HEK293 (cell line): ENCODE measurements at regions not wholly inside any gene's neighbourhood (a gene's known extent, or its start where the extent isn't known, plus 50 kb on each side); places are given as distances from the start of the nearest gene placed in this dataset.

Experiments
- CTCF ChIA-PET: fragments of 350-600 bp; formaldehyde crosslinking; extraction: SDS; loops from one replicate; lab custom pipeline; 2021; ENCODE audit warnings: antibody characterized with exemption; lab: Yijun Ruan, JAX
- POLR2A ChIA-PET: fragments of 300-600 bp; formaldehyde crosslinking; extraction: SDS; loops from one replicate; lab custom pipeline; 2020; ENCODE audit warnings: antibody characterized with exemption, inconsistent platforms; lab: Yijun Ruan, JAX
- H3K27ac ChIP-seq: fragments of 200-500 bp; sonication (Bioruptor generic); 2 replicates; pipeline ENCODE4 v1.5.1; 2014; ENCODE audit warnings: low read depth, low read length, control low read depth, inconsistent platforms; ENCODE audit errors: extremely low read depth
- H3K36me3 ChIP-seq, 2 experiments: fragments of 200-500 bp in 1 of 2; sonication (Bioruptor generic) in 1 of 2; 1 replicate in 1 of 2; 2 replicates in 1 of 2; pipeline ENCODE4 v1.5.1; 2014 to 2017; ENCODE audit warnings: inconsistent platforms in 2 of 2, low read length in 2 of 2; ENCODE audit not compliant: control insufficient read depth in 2 of 2, insufficient read depth in 1 of 2
- H3K4me1 ChIP-seq: fragments of 200-500 bp; sonication (Bioruptor generic); 2 replicates; pipeline ENCODE4 v1.5.1; 2014; ENCODE audit warnings: mild to moderate bottlenecking, low read length, inconsistent platforms; ENCODE audit not compliant: control insufficient read depth, insufficient read depth
- H3K4me3 ChIP-seq: 2 replicates; pipeline ENCODE4 v1.5.1; 2011; ENCODE audit warnings: low read depth, mild to moderate bottlenecking, control low read depth, low read length, moderate library complexity
- H3K9me3 ChIP-seq: fragments of 200-500 bp; sonication (Bioruptor generic); 2 replicates; pipeline ENCODE4 v1.5.1; 2014; ENCODE audit warnings: low read depth, low read length, inconsistent platforms; ENCODE audit not compliant: control insufficient read depth, insufficient read depth
- BCL11B ChIP-seq: fragments of 450-650 bp; formaldehyde crosslinking; IDR thresholded peaks from 2 replicates; pipeline ENCODE4 v1.5.1; 2016; ENCODE audit warnings: low read depth, missing biosample characterization, missing genetic modification characterization
- GLIS1 ChIP-seq: fragments of 450-650 bp; formaldehyde crosslinking; IDR thresholded peaks from 2 replicates; pipeline ENCODE4 v1.5.1; 2016; ENCODE audit warnings: missing biosample characterization, missing genetic modification characterization
- MEIS1 ChIP-seq: sonication (generic); formaldehyde crosslinking; IDR thresholded peaks from 2 replicates; pipeline ENCODE4 v1.8.1; 2022; ENCODE audit warnings: missing genetic modification reagents, mild to moderate bottlenecking, borderline replicate concordance
- MZF1 ChIP-seq: fragments of 450-650 bp; formaldehyde crosslinking; IDR thresholded peaks from 2 replicates; pipeline ENCODE4 v1.5.1; 2017; ENCODE audit warnings: missing biosample characterization, missing genetic modification characterization, borderline replicate concordance
- SP3 ChIP-seq: fragments of 450-650 bp; formaldehyde crosslinking; IDR thresholded peaks from 2 replicates; pipeline ENCODE4 v1.5.1; 2016; ENCODE audit warnings: missing biosample characterization, missing genetic modification characterization
- YY2 ChIP-seq: fragments of 450-650 bp; formaldehyde crosslinking; IDR thresholded peaks from 2 replicates; pipeline ENCODE4 v1.5.1; 2016; ENCODE audit warnings: missing biosample characterization, missing genetic modification characterization
- ZBTB17 ChIP-seq: fragments of 450-650 bp; formaldehyde crosslinking; IDR thresholded peaks from 2 replicates; pipeline ENCODE4 v1.5.1; 2016; ENCODE audit warnings: missing biosample characterization, missing genetic modification characterization
- ZFP69B ChIP-seq: fragments of 450-650 bp; formaldehyde crosslinking; IDR thresholded peaks from 2 replicates; pipeline ENCODE4 v1.5.1; 2016; ENCODE audit warnings: missing biosample characterization, missing genetic modification characterization
- ZNF10 ChIP-seq: fragments of 450-650 bp; formaldehyde crosslinking; IDR thresholded peaks from 2 replicates; pipeline ENCODE4 v1.5.1; 2017; ENCODE audit warnings: missing biosample characterization, missing genetic modification characterization
- ZNF114 ChIP-seq: fragments of 450-650 bp; formaldehyde crosslinking; IDR thresholded peaks from 2 replicates; pipeline ENCODE4 v1.5.0; 2017; ENCODE audit warnings: missing biosample characterization, missing genetic modification characterization
- ZNF138 ChIP-seq: fragments of 450-650 bp; formaldehyde crosslinking; IDR thresholded peaks from 2 replicates; pipeline ENCODE4 v1.5.1; 2016; ENCODE audit warnings: missing biosample characterization, missing genetic modification characterization, borderline replicate concordance
- ZNF140 ChIP-seq: fragments of 450-650 bp; formaldehyde crosslinking; IDR thresholded peaks from 2 replicates; pipeline ENCODE4 v1.5.1; 2016; ENCODE audit warnings: missing biosample characterization, missing genetic modification characterization
- ZNF146 ChIP-seq: fragments of 450-650 bp; formaldehyde crosslinking; IDR thresholded peaks from 2 replicates; pipeline ENCODE4 v1.5.1; 2016; ENCODE audit warnings: missing biosample characterization, missing genetic modification characterization
- ZNF157 ChIP-seq: fragments of 450-650 bp; formaldehyde crosslinking; IDR thresholded peaks from 2 replicates; pipeline ENCODE4 v1.5.1; 2016; ENCODE audit warnings: missing biosample characterization, missing genetic modification characterization
- ZNF324 ChIP-seq: fragments of 450-650 bp; formaldehyde crosslinking; IDR thresholded peaks from 2 replicates; pipeline ENCODE4 v1.5.1; 2016; ENCODE audit warnings: missing biosample characterization, missing genetic modification characterization
- ZNF335 ChIP-seq: fragments of 450-650 bp; formaldehyde crosslinking; conservative IDR thresholded peaks from 2 replicates; pipeline ENCODE4 v1.5.1; 2016; ENCODE audit warnings: missing biosample characterization, missing genetic modification characterization
- ZNF366 ChIP-seq: fragments of 450-650 bp; formaldehyde crosslinking; conservative IDR thresholded peaks from 2 replicates; pipeline ENCODE4 v1.5.1; 2016; ENCODE audit warnings: missing biosample characterization, missing genetic modification characterization
- ZNF529 ChIP-seq: fragments of 450-650 bp; formaldehyde crosslinking; IDR thresholded peaks from 2 replicates; pipeline ENCODE4 v1.5.1; 2017; ENCODE audit warnings: missing genetic modification characterization, missing biosample characterization; ENCODE audit not compliant: insufficient replicate concordance
- ZNF530 ChIP-seq: fragments of 450-650 bp; formaldehyde crosslinking; IDR thresholded peaks from 2 replicates; pipeline ENCODE4 v1.5.1; 2016; ENCODE audit warnings: low read depth, missing biosample characterization, missing genetic modification characterization
- ZNF558 ChIP-seq: fragments of 450-650 bp; formaldehyde crosslinking; IDR thresholded peaks from 2 replicates; pipeline ENCODE4 v1.5.1; 2016; ENCODE audit warnings: missing biosample characterization, missing genetic modification characterization
- ZNF610 ChIP-seq: fragments of 450-650 bp; formaldehyde crosslinking; IDR thresholded peaks from 2 replicates; pipeline ENCODE4 v1.5.1; 2016; ENCODE audit warnings: missing biosample characterization, missing genetic modification characterization, borderline replicate concordance
- ZNF658 ChIP-seq: fragments of 450-650 bp; formaldehyde crosslinking; IDR thresholded peaks from 2 replicates; pipeline ENCODE4; 2016; ENCODE audit warnings: missing biosample characterization, missing genetic modification characterization
- ZNF701 ChIP-seq: fragments of 450-650 bp; formaldehyde crosslinking; IDR thresholded peaks from 2 replicates; pipeline ENCODE4 v1.5.1; 2016; ENCODE audit warnings: missing biosample characterization, missing genetic modification characterization
- ZNF777 ChIP-seq: fragments of 450-650 bp; formaldehyde crosslinking; IDR thresholded peaks from 2 replicates; pipeline ENCODE4 v1.5.1; 2017; ENCODE audit warnings: missing biosample characterization, missing genetic modification characterization, borderline replicate concordance
- ZNF837 ChIP-seq: fragments of 450-650 bp; formaldehyde crosslinking; IDR thresholded peaks from 2 replicates; pipeline ENCODE4 v1.5.1; 2016; ENCODE audit warnings: missing biosample characterization, missing genetic modification characterization
- ZNF843 ChIP-seq: fragments of 450-650 bp; formaldehyde crosslinking; IDR thresholded peaks from 2 replicates; pipeline ENCODE4 v1.5.1; 2016; ENCODE audit warnings: missing biosample characterization, missing genetic modification characterization
- ZSCAN30 ChIP-seq: fragments of 450-650 bp; IDR thresholded peaks from 2 replicates; pipeline ENCODE4 v1.5.1; 2018; ENCODE audit warnings: missing biosample characterization, mild to moderate bottlenecking, missing genetic modification characterization, moderate library complexity
- TF ChIP-seq, protein P1 (sequence below): fragments of 450-650 bp; formaldehyde crosslinking; IDR thresholded peaks from 2 replicates; pipeline ENCODE4 v1.5.1; 2016; ENCODE audit warnings: missing biosample characterization, missing genetic modification characterization
- TF ChIP-seq, protein P2 (sequence below): fragments of 450-650 bp; formaldehyde crosslinking; optimal IDR thresholded peaks from 2 replicates; pipeline ENCODE3; 2016; ENCODE audit warnings: missing biosample characterization, mild to moderate bottlenecking, missing genetic modification characterization
- TF ChIP-seq, protein P3 (sequence below): fragments of 450-650 bp; formaldehyde crosslinking; IDR thresholded peaks from 2 replicates; pipeline ENCODE4 v1.5.1; 2016; ENCODE audit warnings: missing biosample characterization, missing genetic modification characterization

DNA sequence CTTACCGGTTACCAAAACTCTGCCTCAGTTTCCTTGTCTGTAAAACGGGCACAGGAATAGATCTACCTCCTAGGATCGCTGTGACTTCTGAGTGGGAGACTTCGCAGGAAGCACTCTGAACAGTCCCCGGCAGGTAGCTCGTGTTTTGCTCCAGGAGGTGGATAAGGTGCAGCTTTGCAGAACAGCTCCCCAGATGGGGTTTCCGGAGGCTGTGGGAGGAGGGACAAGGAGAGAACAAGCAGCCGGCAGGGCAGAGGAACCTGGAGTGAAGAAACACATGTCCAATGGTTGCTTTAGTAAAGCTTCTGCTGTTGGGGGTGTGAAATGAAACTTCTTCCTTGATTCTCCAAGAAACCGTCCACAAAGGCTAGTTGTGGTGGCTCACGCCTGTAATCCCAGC is 95.5 kb upstream of the TARDBP start:
- CTCF ChIA-PET = no interaction called here

DNA sequence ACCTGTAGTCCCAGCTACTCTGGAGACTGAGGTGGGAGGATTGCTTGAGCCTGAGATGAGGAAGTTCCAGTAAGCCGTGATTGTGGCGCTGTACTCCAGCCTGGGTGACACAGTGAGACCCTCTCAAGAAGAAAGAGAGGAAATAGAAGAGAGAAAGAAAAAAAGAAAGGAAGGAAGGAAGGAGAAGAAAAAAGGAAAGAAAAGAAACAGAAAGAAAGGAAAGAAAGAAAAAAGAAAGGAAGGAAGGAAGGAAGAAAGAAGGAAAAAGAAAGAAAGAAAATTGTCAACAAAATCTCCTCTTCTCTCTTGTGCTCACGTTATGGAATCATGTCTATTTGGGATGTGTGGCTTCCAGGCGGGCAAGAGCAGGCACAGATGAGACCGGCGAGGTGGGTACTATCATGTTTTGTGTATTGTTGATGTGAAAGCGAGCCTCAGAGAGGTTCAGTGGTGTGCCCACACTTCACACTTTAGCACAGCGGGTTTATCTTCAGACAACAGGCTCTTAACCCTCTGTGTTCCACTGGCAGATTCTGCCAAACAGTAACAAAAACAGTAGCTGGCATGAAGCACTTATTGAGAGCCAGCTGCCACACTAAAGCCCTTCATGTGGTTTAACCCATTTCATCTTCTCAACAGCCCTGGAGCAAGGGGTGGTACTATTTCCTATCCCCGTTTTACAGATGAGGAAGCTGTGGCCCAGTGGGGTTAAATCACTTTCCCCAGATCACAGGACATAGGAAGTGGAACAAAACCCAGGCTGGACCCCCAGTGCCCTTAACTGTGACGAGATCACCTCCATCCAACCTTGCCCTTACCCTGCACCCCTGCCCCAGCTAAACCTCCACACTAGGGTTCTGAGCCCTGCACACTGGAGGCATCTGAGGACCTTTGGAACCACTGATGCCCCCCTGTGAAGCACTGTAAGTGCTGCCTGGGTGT is 94.7 kb upstream of the TARDBP start:
- POLR2A ChIA-PET = no interaction called here
- CTCF ChIA-PET = interaction anchor here (1.6 kb wide), 1 partner anchor 8 kb away, joined by 5 read pairs; no protein-coding TSS in a partner anchor
- Histone ChIP-seq H3K4me1 (no peaks in the 10 kb centered on the region), H3K9me3 (no peaks in the 10 kb centered on the region), H3K36me3 (no peaks in the 10 kb centered on the region), H3K27ac (no peak overlapping the region), H3K4me3 (no peak overlapping the region)
- TF ChIP-seq, protein P1, sequence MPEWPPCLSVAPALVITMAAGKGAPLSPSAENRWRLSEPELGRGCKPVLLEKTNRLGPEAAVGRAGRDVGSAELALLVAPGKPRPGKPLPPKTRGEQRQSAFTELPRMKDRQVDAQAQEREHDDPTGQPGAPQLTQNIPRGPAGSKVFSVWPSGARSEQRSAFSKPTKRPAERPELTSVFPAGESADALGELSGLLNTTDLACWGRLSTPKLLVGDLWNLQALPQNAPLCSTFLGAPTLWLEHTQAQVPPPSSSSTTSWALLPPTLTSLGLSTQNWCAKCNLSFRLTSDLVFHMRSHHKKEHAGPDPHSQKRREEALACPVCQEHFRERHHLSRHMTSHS (tag by site-specific recombination) = no peak
- TF ChIP-seq BCL11B (tag by site-specific recombination) (no peak), ZNF843 (tag by site-specific recombination) (no peak), ZNF140 (no peak), ZNF530 (tag by site-specific recombination) (no peak), ZNF114 (tag by site-specific recombination) (no peak), ZNF837 (no peak), YY2 (tag by site-specific recombination) (no peak), ZNF658 (no peak), ZNF558 (no peak), MZF1 (tag by site-specific recombination) (no peak), MEIS1 (CRISPR knock-in tag) (no peak), ZNF10 (tag by site-specific recombination) (no peak), GLIS1 (no peak; the same call in 1 of the 2 replicates), ZNF366 (peak; percentile 93), ZNF529 (tag by site-specific recombination) (no peak), ZNF146 (tag by site-specific recombination) (no peak), ZNF610 (tag by site-specific recombination) (no peak)
- TF ChIP-seq, protein P2, sequence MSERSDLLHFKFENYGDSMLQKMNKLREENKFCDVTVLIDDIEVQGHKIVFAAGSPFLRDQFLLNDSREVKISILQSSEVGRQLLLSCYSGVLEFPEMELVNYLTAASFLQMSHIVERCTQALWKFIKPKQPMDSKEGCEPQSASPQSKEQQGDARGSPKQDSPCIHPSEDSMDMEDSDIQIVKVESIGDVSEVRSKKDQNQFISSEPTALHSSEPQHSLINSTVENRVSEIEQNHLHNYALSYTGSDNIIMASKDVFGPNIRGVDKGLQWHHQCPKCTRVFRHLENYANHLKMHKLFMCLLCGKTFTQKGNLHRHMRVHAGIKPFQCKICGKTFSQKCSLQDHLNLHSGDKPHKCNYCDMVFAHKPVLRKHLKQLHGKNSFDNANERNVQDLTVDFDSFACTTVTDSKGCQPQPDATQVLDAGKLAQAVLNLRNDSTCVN (tag by site-specific recombination) = no peak

More for the DNA sequence above, 95.5 kb upstream of the TARDBP start:
- Histone ChIP-seq H3K9me3 (no peaks in the 10 kb centered on the region), H3K36me3 (no peaks in the 10 kb centered on the region), H3K27ac (no peak overlapping the region), H3K4me1 (no peaks in the 10 kb centered on the region), H3K4me3 (no peak overlapping the region)
- POLR2A ChIA-PET = no interaction called here
- TF ChIP-seq, protein P2 (tag by site-specific recombination) = no peak
- TF ChIP-seq ZNF701 (no peak), ZFP69B (no peak), BCL11B (tag by site-specific recombination) (no peak), ZNF157 (tag by site-specific recombination) (no peak), ZNF335 (tag by site-specific recombination) (no peak), ZBTB17 (tag by site-specific recombination) (no peak), SP3 (tag by site-specific recombination) (no peak), ZNF777 (tag by site-specific recombination) (no peak), ZNF530 (tag by site-specific recombination) (no peak), ZNF138 (tag by site-specific recombination) (no peak), ZNF324 (tag by site-specific recombination) (no peak), ZNF558 (no peak), ZNF114 (tag by site-specific recombination) (no peak), ZSCAN30 (no peak)
- TF ChIP-seq, protein P3, sequence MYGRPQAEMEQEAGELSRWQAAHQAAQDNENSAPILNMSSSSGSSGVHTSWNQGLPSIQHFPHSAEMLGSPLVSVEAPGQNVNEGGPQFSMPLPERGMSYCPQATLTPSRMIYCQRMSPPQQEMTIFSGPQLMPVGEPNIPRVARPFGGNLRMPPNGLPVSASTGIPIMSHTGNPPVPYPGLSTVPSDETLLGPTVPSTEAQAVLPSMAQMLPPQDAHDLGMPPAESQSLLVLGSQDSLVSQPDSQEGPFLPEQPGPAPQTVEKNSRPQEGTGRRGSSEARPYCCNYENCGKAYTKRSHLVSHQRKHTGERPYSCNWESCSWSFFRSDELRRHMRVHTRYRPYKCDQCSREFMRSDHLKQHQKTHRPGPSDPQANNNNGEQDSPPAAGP = no peak
